K562 (cell line): ENCODE measurements at regions not wholly inside any gene's neighbourhood (a gene's known extent, or its start where the extent isn't known, plus 50 kb on each side); places are given as distances from the start of the nearest gene placed in this dataset.

Experiments
- ATAC-seq: fragments of 200-7000 bp; cut with Tn5 transposase; 3 replicates; pipeline ENCODE4 v1.9.1; 2020; ENCODE audit warnings: moderate library complexity
- BruUV-seq: library from RNA; stranded (reverse); fragments of 400-500 nt; replicated peaks from 2 replicates; lab custom pipeline; 2021; lab: Mats Ljungman, UMichigan
- CTCF ChIA-PET: fragments of 300-600 bp; formaldehyde crosslinking; extraction: SDS; loops from one replicate; lab custom pipeline; 2021; ENCODE audit warnings: low intra/inter-chr PET ratio; lab: Yijun Ruan, JAX
- POLR2A ChIA-PET: fragments of 300-600, 350-650 bp; sonication (Branson Sonifier 250); formaldehyde crosslinking; extraction: SDS; loops from one replicate; lab custom pipeline; 2021; ENCODE audit warnings: antibody characterized with exemption, inconsistent platforms; lab: Yijun Ruan, JAX
- DNase-seq, 4 experiments: peaks; one replicate each; pipeline versions ENCODE4 v3.0.0 to v3.0.0-alpha.2; 2011 to 2018; ENCODE audit warnings: low spot score in 3 of 4, mixed read lengths in 3 of 4; ENCODE audit errors: extremely low read depth in 1 of 4
- FAIRE-seq: peaks from 2 replicates; lab custom pipeline; 2011; peaks lifted over from hg19 to GRCh38; lab: Jason Lieb, UNC
- H2AFZ ChIP-seq: 2 replicates; pipeline ENCODE4 v1.6.0; 2011; ENCODE audit warnings: low read depth, low read length, control low read depth, inconsistent platforms
- H3K27ac ChIP-seq: fragments of 200-600 bp; 3 replicates; pipeline ENCODE4 v1.8.0; 2011; ENCODE audit warnings: low read depth, mild to moderate bottlenecking, control low read depth, inconsistent platforms, low read length, moderate library complexity, mixed read lengths; ENCODE audit errors: extremely low read depth
- H3K27me3 ChIP-seq, 2 experiments: fragments of 300-600 bp in 1 of 2; 2 replicates in 1 of 2; 3 replicates in 1 of 2; pipeline versions ENCODE4 v1.6.0 to v1.8.0; 2011; ENCODE audit warnings: inconsistent platforms in 2 of 2, low read length in 2 of 2, mild to moderate bottlenecking in 1 of 2, mixed read lengths in 1 of 2, moderate library complexity in 1 of 2; ENCODE audit not compliant: control insufficient read depth in 2 of 2, insufficient read depth in 2 of 2
- H3K36me3 ChIP-seq: fragments of 300-600 bp; 3 replicates; pipeline ENCODE4 v1.8.0; 2011; ENCODE audit warnings: mild to moderate bottlenecking, low read length, inconsistent platforms; ENCODE audit not compliant: control insufficient read depth, insufficient read depth
- H3K4me1 ChIP-seq, 2 experiments: fragments of 200-600 bp in 1 of 2; replicated peaks in 1 of 2; 2 replicates in 1 of 2; 3 replicates in 1 of 2; pipeline versions ENCODE4 v1.5.1 to v1.8.0; 2011; ENCODE audit warnings: inconsistent platforms in 2 of 2, low read length in 2 of 2, mild to moderate bottlenecking in 1 of 2, mixed read lengths in 1 of 2, moderate library complexity in 1 of 2; ENCODE audit not compliant: control insufficient read depth in 2 of 2, insufficient read depth in 2 of 2
- H3K4me2 ChIP-seq: 2 replicates; pipeline ENCODE4 v1.6.1; 2011; ENCODE audit warnings: low read length, control low read depth, inconsistent platforms, mixed read lengths; ENCODE audit not compliant: insufficient read depth
- H3K4me3 ChIP-seq: fragments of 200-600 bp; sonication (generic), shearing (Covaris generic); 2 replicates; pipeline ENCODE4 v1.5.1; 2016; ENCODE audit warnings: control low read depth, inconsistent platforms
- H3K79me2 ChIP-seq: fragments of 200-600 bp; 3 replicates; pipeline ENCODE4 v1.8.0; 2011; ENCODE audit warnings: low read length, inconsistent platforms; ENCODE audit not compliant: control insufficient read depth, insufficient read depth
- H3K9ac ChIP-seq, 2 experiments: 2 replicates each; pipeline versions ENCODE4 v1.6.0 to v1.6.1; 2011; ENCODE audit warnings: low read depth in 2 of 2, low read length in 2 of 2, control low read depth in 1 of 2, inconsistent platforms in 1 of 2, mild to moderate bottlenecking in 1 of 2, mixed read lengths in 1 of 2; ENCODE audit not compliant: insufficient read depth in 1 of 2
- H3K9me1 ChIP-seq: one replicate; pipeline ENCODE4 v1.6.0; 2011; ENCODE audit warnings: inconsistent platforms, mild to moderate bottlenecking, low read length, moderate library complexity; ENCODE audit not compliant: control insufficient read depth, insufficient read depth
- H3K9me3 ChIP-seq: replicated peaks from 2 replicates; pipeline ENCODE4 v1.5.1; 2011; ENCODE audit warnings: low read depth, low read length, inconsistent platforms; ENCODE audit not compliant: control insufficient read depth, insufficient read depth
- H4K20me1 ChIP-seq: replicated peaks from 2 replicates; pipeline ENCODE4 v1.6.1; 2011; ENCODE audit warnings: low read length, inconsistent platforms, mixed read lengths; ENCODE audit not compliant: control insufficient read depth, insufficient read depth
- ATF3 ChIP-seq, 2 experiments: fragments of 450-650 bp in 1 of 2; sonication (generic) in 1 of 2; formaldehyde crosslinking in 1 of 2; IDR thresholded peaks in 1 of 2; conservative IDR thresholded peaks in 1 of 2; 2 replicates each; pipeline versions ENCODE4 v1.6.1 to v1.8.1; 2016 to 2023; ENCODE audit warnings: mild to moderate bottlenecking in 2 of 2, moderate library complexity in 2 of 2, inconsistent platforms in 1 of 2, missing genetic modification reagents in 1 of 2
- HMGN3 ChIP-seq: IDR thresholded peaks from 2 replicates; pipeline ENCODE4 v1.6.1; 2011; ENCODE audit warnings: borderline replicate concordance, low read depth, mild to moderate bottlenecking, mixed read lengths, low read length; ENCODE audit not compliant: insufficient read length; ENCODE audit errors: extremely low read depth
- NFE2L1 ChIP-seq: fragments of 450-650 bp; IDR thresholded peaks from 2 replicates; pipeline ENCODE4 v1.6.1; 2016; ENCODE audit warnings: missing genetic modification characterization, low read depth, mild to moderate bottlenecking, missing compliant biosample characterization, moderate library complexity, borderline replicate concordance
- NR3C1 ChIP-seq: sonication (generic); formaldehyde crosslinking; IDR thresholded peaks from 2 replicates; pipeline ENCODE4 v1.8.1; 2022; ENCODE audit warnings: missing genetic modification reagents
- NR4A1 ChIP-seq, 2 experiments: fragments of 250-450 bp in 1 of 2; fragments of 450-650 bp in 1 of 2; sonication (Bioruptor Pico) in 1 of 2; IDR thresholded peaks; 2 replicates each; pipeline versions ENCODE4 v1.4.0 to v1.6.1; 2016 to 2020; ENCODE audit warnings: mild to moderate bottlenecking in 2 of 2, missing compliant biosample characterization in 1 of 2, missing genetic modification characterization in 1 of 2, moderate library complexity in 1 of 2
- PRDM10 ChIP-seq: fragments of 450-650 bp; IDR thresholded peaks from 2 replicates; pipeline ENCODE4 v1.6.1; 2018; ENCODE audit not compliant: partially characterized antibody
- RBM22 ChIP-seq: fragments of 200-400 bp; formaldehyde crosslinking; IDR thresholded peaks from 2 replicates; pipeline ENCODE4 v1.6.1; 2018; ENCODE audit warnings: low read length, low read depth; ENCODE audit not compliant: poor library complexity, severe bottlenecking
- TFAM ChIP-seq: fragments of 250-450 bp; sonication (Bioruptor Pico); conservative IDR thresholded peaks from 2 replicates; pipeline ENCODE4 v1.5.0; 2021; ENCODE audit warnings: mild to moderate bottlenecking, moderate library complexity
- ZBED1 ChIP-seq: IDR thresholded peaks from 2 replicates; pipeline ENCODE4 v1.6.1; 2014
- ZNF134 ChIP-seq: fragments of 250-450 bp; sonication (Bioruptor Pico); conservative IDR thresholded peaks from 2 replicates; pipeline ENCODE4 v1.4.0; 2020
- WGBS: fragments of 100-300 bp; shearing (Covaris generic); methylation state at CpG from one replicate; pipeline ENCODE4 v1.1.6; 2016; ENCODE audit warnings: low coverage, mixed read lengths; ENCODE audit not compliant: insufficient coverage; ENCODE audit errors: missing lambda C conversion rate; 5-methylcytosine and 5-hydroxymethylcytosine counted together
- in situ Hi-C: fragments of 300-500 bp; cut with MboI; formaldehyde crosslinking; loops from 4 replicates; pipeline ENCODE4 v1.15.0; 2018; ENCODE audit warnings: inconsistent platforms, mixed read lengths
- intact Hi-C: fragments of 100-400 bp; cut with micrococcal nuclease; formaldehyde crosslinking; loops from 2 replicates; pipeline ENCODE4 v1.14.2; 2022

GRCh38 chr18:65983750-65984149 is 232.9 kb downstream of the CDH7 start (continued):
- TF ChIP-seq NR4A1 (CRISPR knock-in tag; IDR thresholded peaks at IDR 0.05) (no peak), NR4A1 (tag; IDR thresholded peaks at IDR 0.05) (no peak), ZNF134 (CRISPR knock-in tag) (no peak)
- TF ChIP-seq, all 486 proteins: peak for 0

- intact Hi-C loops (no loop called here), in situ Hi-C loops (no loop called here)
- BruUV-seq: no TSS peak
- DNase-seq (no peak), FAIRE-seq (no peak), ATAC-seq (no peak)
- ChIA-PET POLR2A (no interaction called here), CTCF (no interaction called here)
- H3K4me2 ChIP-seq: no peak overlapping the region
- H2AFZ ChIP-seq: no peak overlapping the region
- H3K9me1 ChIP-seq: no peaks in the 10 kb centered on the region
- no peaks in the 10 kb centered on the region for H3K36me3 ChIP-seq
- WGBS: 0% methylated on average over 3 of the region's 3 CpGs
- no peaks in the 10 kb centered on the region for H3K4me1 ChIP-seq
- TF ChIP-seq ATF3 (IDR thresholded peaks at IDR 0.05) (no peak), ATF3 (CRISPR knock-in tag; conservative IDR thresholded peaks at IDR 0.05) (no peak), NFE2L1 (tag) (no peak), HMGN3 (no peak), RBM22 (no peak), TFAM (CRISPR knock-in tag) (no peak), NR3C1 (CRISPR knock-in tag) (no peak), PRDM10 (no peak), ZBED1 (no peak)
- no peaks in the 10 kb centered on the region for H3K9me3 ChIP-seq
- no peak overlapping the region for H3K27ac ChIP-seq
- H3K79me2 ChIP-seq: no peaks in the 10 kb centered on the region
- no peaks in the 10 kb centered on the region for H4K20me1 ChIP-seq
- H3K9ac ChIP-seq: no peak overlapping the region
- no peaks in the 10 kb centered on the region for H3K27me3 ChIP-seq
- H3K4me3 ChIP-seq: no peak overlapping the region
Measured at GRCh38 chr18:65975536-65975935, 224.7 kb downstream of the CDH7 start.
